OCI-LY7 (cell line): ENCODE measurements at regions not wholly inside any gene's neighbourhood (a gene's known extent, or its start where the extent isn't known, plus 50 kb on each side); places are given as distances from the start of the nearest gene placed in this dataset.

ENCODE experiments used
- BruUV-seq: library from RNA; stranded (reverse); fragments of 400-500 nt; replicated peaks from 2 replicates; lab custom pipeline; 2021; lab: Mats Ljungman, UMichigan
- CTCF ChIA-PET: fragments of 300-600 bp; sonication (Branson Sonifier 250); formaldehyde crosslinking; loops from one replicate; lab custom pipeline; 2022; ENCODE audit warnings: antibody characterized with exemption; ENCODE audit not compliant: unreplicated experiment; lab: Charles Lee
- POLR2A ChIA-PET: fragments of 300-600 bp; sonication (Branson Sonifier 250); formaldehyde crosslinking; loops from one replicate; lab custom pipeline; 2022; ENCODE audit warnings: antibody characterized with exemption; lab: Charles Lee
- DNase-seq: peaks from one replicate; pipeline ENCODE4 v3.0.0-alpha.2; 2015; ENCODE audit warnings: low spot score
- H2AFZ ChIP-seq: fragments of 200-600 bp; sonication (generic), shearing (Covaris generic); 2 replicates; pipeline ENCODE4 v1.6.1; 2014; ENCODE audit warnings: mild to moderate bottlenecking, antibody characterized with exemption, low read length, moderate library complexity
- H3K27ac ChIP-seq: fragments of 200-600 bp; sonication (generic); 2 replicates; pipeline ENCODE4 v1.5.1; 2014; ENCODE audit warnings: mixed run types, low read depth, mild to moderate bottlenecking, moderate library complexity, low read length, inconsistent platforms; ENCODE audit not compliant: poor library complexity, severe bottlenecking
- H3K36me3 ChIP-seq: fragments of 200-600 bp; sonication (generic); 2 replicates; pipeline ENCODE4 v1.6.1; 2014; ENCODE audit warnings: mild to moderate bottlenecking, antibody characterized with exemption, low read length, moderate library complexity, mixed read lengths; ENCODE audit not compliant: insufficient read depth
- H3K4me1 ChIP-seq: fragments of 200-600 bp; sonication (generic); 2 replicates; pipeline ENCODE4 v1.5.1; 2014; ENCODE audit warnings: mild to moderate bottlenecking, low read length; ENCODE audit not compliant: insufficient read depth, poor library complexity, severe bottlenecking
- H3K4me2 ChIP-seq: fragments of 200-600 bp; sonication (generic); 2 replicates; pipeline ENCODE4 v1.6.1; 2014; ENCODE audit warnings: mild to moderate bottlenecking, low read length
- H3K4me3 ChIP-seq: fragments of 200-600 bp; sonication (generic); 2 replicates; pipeline ENCODE4 v1.5.1; 2014; ENCODE audit warnings: mild to moderate bottlenecking, low read depth, low read length; ENCODE audit not compliant: poor library complexity, severe bottlenecking
- H3K79me2 ChIP-seq: fragments of 200-600 bp; sonication (generic); 2 replicates; pipeline ENCODE4 v1.6.1; 2016; ENCODE audit warnings: low read depth, mild to moderate bottlenecking, low read length, moderate library complexity, mixed read lengths; ENCODE audit not compliant: insufficient read depth
- H3K9me2 ChIP-seq: fragments of 200-600 bp; sonication (generic); 2 replicates; pipeline ENCODE4 v1.6.1; 2016; ENCODE audit warnings: mild to moderate bottlenecking, low read length, mixed read lengths; ENCODE audit not compliant: insufficient read depth
- H3K9me3 ChIP-seq: fragments of 200-600 bp; sonication (generic); 2 replicates; pipeline ENCODE4 v1.6.1; 2014; ENCODE audit warnings: mild to moderate bottlenecking, mixed run types, low read length, mixed read lengths
- H4K20me1 ChIP-seq: fragments of 200-600 bp; sonication (generic); 2 replicates; pipeline ENCODE4 v1.6.1; 2014; ENCODE audit warnings: mild to moderate bottlenecking, antibody characterized with exemption, low read length, moderate library complexity, mixed read lengths; ENCODE audit not compliant: insufficient read depth
- EZH2phosphoT487 ChIP-seq: fragments of 200-600 bp; sonication (generic); IDR thresholded peaks from 2 replicates; pipeline ENCODE4 v1.6.1; 2018; ENCODE audit warnings: low read depth, borderline replicate concordance, mild to moderate bottlenecking, mixed run types, antibody characterized with exemption, low read length, moderate library complexity, mixed read lengths
- intact Hi-C: fragments of 100-400 bp; cut with micrococcal nuclease; formaldehyde crosslinking; loops from one replicate; pipeline ENCODE4 v1.10.0; 2022; ENCODE audit not compliant: unreplicated experiment
- TF ChIP-seq, protein P1 (sequence below): fragments of 200-600 bp; sonication (generic); conservative IDR thresholded peaks from 2 replicates; pipeline ENCODE4 v1.5.1; 2014; ENCODE audit warnings: mild to moderate bottlenecking, antibody characterized with exemption, low read length, moderate library complexity, mixed read lengths

DNA sequence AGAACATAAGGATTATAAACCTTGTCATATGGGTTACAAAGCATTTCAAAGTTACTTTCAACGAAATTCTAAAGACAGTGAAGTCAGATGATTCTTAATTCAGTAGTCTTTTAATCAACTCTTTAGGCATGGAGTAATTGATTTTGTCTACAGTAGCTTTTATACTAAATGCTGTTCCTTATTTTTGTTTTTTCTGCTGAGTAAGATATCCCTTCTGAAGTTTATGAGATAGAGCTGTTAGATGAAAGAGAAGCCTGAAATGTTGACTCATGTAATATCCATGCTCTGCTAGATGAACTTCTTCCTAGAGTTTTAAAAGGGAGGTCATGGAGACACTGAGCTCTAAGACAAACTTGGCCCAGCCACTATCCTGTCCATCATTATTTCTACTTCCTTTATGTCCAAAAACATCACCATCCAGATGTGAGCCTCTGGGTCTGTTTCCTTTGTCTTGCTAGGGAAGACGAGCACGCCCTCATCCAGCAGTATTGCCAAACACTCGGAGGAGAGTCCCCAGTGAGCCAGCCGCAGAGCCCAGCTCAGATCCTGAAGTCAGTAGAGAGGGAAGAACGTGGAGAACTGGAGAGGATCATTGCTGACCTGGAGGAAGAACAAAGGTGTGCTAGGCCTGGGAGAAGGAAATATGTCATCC lies 550.3 kb downstream of the UTRN start:
- no peak for DNase-seq
- Histone ChIP-seq H3K9me2 (no peaks in the 10 kb centered on the region), H3K4me2 (no peak overlapping the region), H2AFZ (no peak overlapping the region), H3K79me2 (no peaks in the 10 kb centered on the region), H3K4me1 (no peaks in the 10 kb centered on the region), H3K36me3 (no peaks in the 10 kb centered on the region), H3K9me3 (no peaks in the 10 kb centered on the region), H3K4me3 (no peak overlapping the region), H3K27ac (no peak overlapping the region), H4K20me1 (no peaks in the 10 kb centered on the region)
- TF ChIP-seq, protein P1, sequence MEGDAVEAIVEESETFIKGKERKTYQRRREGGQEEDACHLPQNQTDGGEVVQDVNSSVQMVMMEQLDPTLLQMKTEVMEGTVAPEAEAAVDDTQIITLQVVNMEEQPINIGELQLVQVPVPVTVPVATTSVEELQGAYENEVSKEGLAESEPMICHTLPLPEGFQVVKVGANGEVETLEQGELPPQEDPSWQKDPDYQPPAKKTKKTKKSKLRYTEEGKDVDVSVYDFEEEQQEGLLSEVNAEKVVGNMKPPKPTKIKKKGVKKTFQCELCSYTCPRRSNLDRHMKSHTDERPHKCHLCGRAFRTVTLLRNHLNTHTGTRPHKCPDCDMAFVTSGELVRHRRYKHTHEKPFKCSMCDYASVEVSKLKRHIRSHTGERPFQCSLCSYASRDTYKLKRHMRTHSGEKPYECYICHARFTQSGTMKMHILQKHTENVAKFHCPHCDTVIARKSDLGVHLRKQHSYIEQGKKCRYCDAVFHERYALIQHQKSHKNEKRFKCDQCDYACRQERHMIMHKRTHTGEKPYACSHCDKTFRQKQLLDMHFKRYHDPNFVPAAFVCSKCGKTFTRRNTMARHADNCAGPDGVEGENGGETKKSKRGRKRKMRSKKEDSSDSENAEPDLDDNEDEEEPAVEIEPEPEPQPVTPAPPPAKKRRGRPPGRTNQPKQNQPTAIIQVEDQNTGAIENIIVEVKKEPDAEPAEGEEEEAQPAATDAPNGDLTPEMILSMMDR, result no peak
- no peak for TF ChIP-seq EZH2phosphoT487
- intact Hi-C loops, result no loop called here
- BruUV-seq, result no TSS peak
- CTCF ChIA-PET, result no interaction called here
- POLR2A ChIA-PET, result interaction anchor here (0.5 kb wide), 1 partner anchor 1500 kb away, joined by 3 read pairs; no protein-coding TSS in a partner anchor

DNA sequence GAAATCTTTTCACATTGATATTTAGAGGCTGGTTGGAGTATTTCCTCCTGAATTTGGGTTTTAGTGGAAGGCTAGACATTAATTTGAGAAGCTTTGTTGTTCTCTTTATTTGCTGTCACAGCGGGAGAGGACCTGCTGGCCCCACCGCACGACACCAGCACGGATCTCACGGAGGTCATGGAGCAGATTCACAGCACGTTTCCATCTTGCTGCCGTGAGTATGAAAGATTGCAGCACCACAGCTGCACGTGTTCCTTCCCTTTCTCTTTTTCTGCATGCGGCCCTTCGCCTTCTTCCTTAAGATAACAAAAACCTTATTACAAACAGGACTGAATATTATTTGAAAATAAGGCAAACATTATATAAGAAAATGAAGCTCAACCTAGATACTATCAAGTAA lies 555.5 kb downstream of the UTRN start:
- Histone ChIP-seq H3K9me2 (no peaks in the 10 kb centered on the region), H3K27ac (no peak overlapping the region), H3K9me3 (no peaks in the 10 kb centered on the region), H3K4me2 (no peak overlapping the region), H2AFZ (no peak overlapping the region), H4K20me1 (no peaks in the 10 kb centered on the region), H3K4me3 (no peak overlapping the region), H3K79me2 (no peaks in the 10 kb centered on the region), H3K4me1 (no peaks in the 10 kb centered on the region), H3K36me3 (no peaks in the 10 kb centered on the region)
- no peak for TF ChIP-seq EZH2phosphoT487
- TF ChIP-seq, protein P1, result no peak
- POLR2A ChIA-PET, result interaction anchor here (0.5 to 0.7 kb wide), 2 partner anchors 13 to 74 kb away, joined by 3 to 4 read pairs; no protein-coding TSS in a partner anchor
- BruUV-seq, result no TSS peak
- no peak for DNase-seq
- CTCF ChIA-PET, result no interaction called here
- intact Hi-C loops, result no loop called here

GRCh38 chr6:144843701-144844100 lies 558.6 kb downstream of the UTRN start:
- Histone ChIP-seq H4K20me1 (no peaks in the 10 kb centered on the region), H3K4me1 (no peaks in the 10 kb centered on the region), H3K27ac (no peak overlapping the region), H3K4me2 (no peak overlapping the region), H3K79me2 (no peaks in the 10 kb centered on the region), H3K9me2 (no peaks in the 10 kb centered on the region), H2AFZ (no peak overlapping the region), H3K36me3 (no peaks in the 10 kb centered on the region), H3K4me3 (no peak overlapping the region), H3K9me3 (no peaks in the 10 kb centered on the region)
- no peak for DNase-seq
- CTCF ChIA-PET, result no interaction called here
- POLR2A ChIA-PET, result interaction anchor here (0.5 kb wide), 1 partner anchor 716 kb away, joined by 3 read pairs; no protein-coding TSS in a partner anchor
- intact Hi-C loops, result no loop called here
- no TSS peak for BruUV-seq
- TF ChIP-seq EZH2phosphoT487, result no peak
- TF ChIP-seq, protein P1, result no peak
